ENCODE measurements at regions not wholly inside any gene's neighbourhood (a gene's known extent, or its start where the extent isn't known, plus 50 kb on each side); places are given as distances from the start of the nearest gene placed in this dataset.

DNA sequence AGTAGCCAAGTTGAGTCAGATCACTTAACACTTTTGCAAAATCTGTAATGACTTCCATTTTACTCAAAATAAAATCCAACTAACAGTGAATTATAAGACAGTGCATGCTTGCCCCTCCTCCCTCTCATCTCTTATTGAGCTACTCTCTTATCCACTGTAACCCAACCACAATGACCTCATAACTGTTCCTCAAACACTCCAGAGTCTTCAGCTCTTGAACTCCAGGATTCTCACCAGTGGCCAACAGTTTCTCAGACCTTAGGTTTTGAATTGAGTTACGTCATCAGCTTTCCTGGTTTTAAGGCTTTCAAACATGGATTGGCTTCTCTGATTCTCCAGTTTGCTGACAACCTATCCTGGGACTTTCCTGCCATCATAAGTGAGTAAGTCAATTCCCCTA, 938.3 kb downstream of the RAB28 start:
- Histone ChIP-seq H3K9ac (ENCODE audit: low read length) (no peak overlapping the region), H3K4me3 (ENCODE audit: low read length) (no peak overlapping the region), H3K4me1 (ENCODE audit: control insufficient read depth, low read depth, low read length) (no peaks in the 10 kb centered on the region), H3K9me3 (ENCODE audit: control insufficient read depth, low read depth, low read length) (no peaks in the 10 kb centered on the region), H3K36me3 (ENCODE audit: control insufficient read depth, low read depth, low read length) (no peaks in the 10 kb centered on the region), H3K27ac (ENCODE audit: low read length) (no peak overlapping the region), H3K27me3 (ENCODE audit: control insufficient read depth, insufficient read depth, low read length) (no peaks in the 10 kb centered on the region)

DNA sequence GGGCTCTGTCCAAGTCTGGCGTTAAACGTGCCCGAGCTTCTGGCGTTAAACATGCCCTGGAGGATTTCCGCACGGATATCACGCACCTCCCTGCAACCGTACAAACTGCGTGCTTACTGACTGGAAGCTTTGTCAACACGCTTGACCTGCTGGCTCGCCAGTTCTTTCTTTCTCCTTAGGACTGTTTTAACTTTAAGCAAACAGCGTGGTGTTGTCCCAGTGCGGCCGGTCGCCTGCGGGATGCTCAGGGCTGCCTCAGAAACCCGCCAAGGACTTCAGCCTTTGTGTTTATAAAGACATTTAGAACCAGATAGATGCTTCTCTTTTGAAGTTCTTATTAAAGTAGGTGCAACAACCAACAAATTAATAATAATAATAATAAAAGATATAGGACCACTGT, 946.0 kb downstream of the RAB28 start:
- Histone ChIP-seq H3K4me1 (ENCODE audit: control insufficient read depth, low read depth, low read length) (no peaks in the 10 kb centered on the region), H3K36me3 (ENCODE audit: control insufficient read depth, low read depth, low read length) (no peaks in the 10 kb centered on the region), H3K4me3 (ENCODE audit: low read length) (no peak overlapping the region), H3K27me3 (ENCODE audit: control insufficient read depth, insufficient read depth, low read length) (no peaks in the 10 kb centered on the region), H3K9me3 (ENCODE audit: control insufficient read depth, low read depth, low read length) (no peaks in the 10 kb centered on the region), H3K9ac (ENCODE audit: low read length) (no peak overlapping the region), H3K27ac (ENCODE audit: low read length) (no peak overlapping the region)

- no peaks in the 10 kb centered on the region for H3K9me3 ChIP-seq (ENCODE audit: control insufficient read depth, low read depth, low read length)
- no peaks in the 10 kb centered on the region for H3K4me1 ChIP-seq (ENCODE audit: control insufficient read depth, low read depth, low read length)
- H3K9ac ChIP-seq (ENCODE audit: low read length), result no peak overlapping the region
- no peak overlapping the region for H3K27ac ChIP-seq (ENCODE audit: low read length)
- no peak overlapping the region for H3K4me3 ChIP-seq (ENCODE audit: low read length)
- no peaks in the 10 kb centered on the region for H3K36me3 ChIP-seq (ENCODE audit: control insufficient read depth, low read depth, low read length)
- no peaks in the 10 kb centered on the region for H3K27me3 ChIP-seq (ENCODE audit: control insufficient read depth, insufficient read depth, low read length)
These were observed 949.5 kb downstream of the RAB28 start for GRCh38 chr4:12534684-12535083.

DNA sequence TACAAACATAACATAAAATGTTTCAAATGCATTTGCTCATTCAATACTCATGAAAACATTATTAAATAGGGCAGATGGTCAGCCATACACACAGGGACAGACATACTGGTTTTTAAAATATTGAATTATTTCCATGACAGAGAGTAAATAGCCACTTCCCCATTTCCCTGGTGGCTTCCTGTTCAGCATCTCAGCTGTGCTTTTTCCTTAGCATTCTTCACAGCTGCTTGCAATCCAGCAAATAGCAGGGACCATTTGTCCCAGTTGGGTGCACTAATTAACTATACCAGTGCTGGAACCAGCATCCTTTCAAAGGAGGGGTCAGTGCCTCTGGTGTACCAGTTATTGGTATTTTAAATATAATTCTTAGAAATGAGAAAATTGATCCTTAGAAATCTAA, 964.7 kb downstream of the RAB28 start:
- Histone ChIP-seq H3K27me3 (ENCODE audit: control insufficient read depth, insufficient read depth, low read length) (no peaks in the 10 kb centered on the region), H3K4me1 (ENCODE audit: control insufficient read depth, low read depth, low read length) (no peaks in the 10 kb centered on the region), H3K36me3 (ENCODE audit: control insufficient read depth, low read depth, low read length) (no peaks in the 10 kb centered on the region), H3K27ac (ENCODE audit: low read length) (no peak overlapping the region), H3K9ac (ENCODE audit: low read length) (no peak overlapping the region), H3K9me3 (ENCODE audit: control insufficient read depth, low read depth, low read length) (no peaks in the 10 kb centered on the region), H3K4me3 (ENCODE audit: low read length) (no peak overlapping the region)

- no peaks in the 10 kb centered on the region for H3K36me3 ChIP-seq (ENCODE audit: control insufficient read depth, low read depth, low read length)
- H3K4me3 ChIP-seq (ENCODE audit: low read length), result no peak overlapping the region
- no peaks in the 10 kb centered on the region for H3K9me3 ChIP-seq (ENCODE audit: control insufficient read depth, low read depth, low read length)
- H3K27ac ChIP-seq (ENCODE audit: low read length), result no peak overlapping the region
- no peak overlapping the region for H3K9ac ChIP-seq (ENCODE audit: low read length)
- H3K27me3 ChIP-seq (ENCODE audit: control insufficient read depth, insufficient read depth, low read length), result no peaks in the 10 kb centered on the region
- H3K4me1 ChIP-seq (ENCODE audit: control insufficient read depth, low read depth, low read length), result no peaks in the 10 kb centered on the region
These were observed 976.2 kb downstream of the RAB28 start for GRCh38 chr4:12507868-12508481.

DNA sequence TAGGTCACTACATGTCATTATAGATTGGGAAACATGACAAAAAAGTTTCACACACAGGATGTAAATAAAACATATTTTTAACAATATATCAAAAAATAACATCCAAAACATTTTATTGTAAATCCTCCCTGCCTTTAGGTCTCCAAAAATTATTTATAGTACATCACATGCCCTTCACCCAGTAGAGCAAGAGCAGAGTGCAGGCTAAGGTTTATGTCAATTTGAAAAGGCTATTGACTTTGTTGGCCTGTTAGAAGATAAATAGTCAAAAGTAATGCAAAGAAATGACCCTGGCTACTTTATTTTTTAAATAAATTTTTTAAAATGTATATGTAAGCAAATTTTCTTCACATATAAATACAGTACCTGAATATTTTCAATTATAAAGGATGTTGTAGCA, 983.7 kb downstream of the RAB28 start:
- H3K27me3 ChIP-seq (ENCODE audit: control insufficient read depth, insufficient read depth, low read length), result no peaks in the 10 kb centered on the region
- no peak overlapping the region for H3K27ac ChIP-seq (ENCODE audit: low read length)
- no peak overlapping the region for H3K9ac ChIP-seq (ENCODE audit: low read length)
- no peaks in the 10 kb centered on the region for H3K36me3 ChIP-seq (ENCODE audit: control insufficient read depth, low read depth, low read length)
- no peak overlapping the region for H3K4me3 ChIP-seq (ENCODE audit: low read length)
- H3K4me1 ChIP-seq (ENCODE audit: control insufficient read depth, low read depth, low read length), result no peaks in the 10 kb centered on the region
- no peaks in the 10 kb centered on the region for H3K9me3 ChIP-seq (ENCODE audit: control insufficient read depth, low read depth, low read length)

DNA sequence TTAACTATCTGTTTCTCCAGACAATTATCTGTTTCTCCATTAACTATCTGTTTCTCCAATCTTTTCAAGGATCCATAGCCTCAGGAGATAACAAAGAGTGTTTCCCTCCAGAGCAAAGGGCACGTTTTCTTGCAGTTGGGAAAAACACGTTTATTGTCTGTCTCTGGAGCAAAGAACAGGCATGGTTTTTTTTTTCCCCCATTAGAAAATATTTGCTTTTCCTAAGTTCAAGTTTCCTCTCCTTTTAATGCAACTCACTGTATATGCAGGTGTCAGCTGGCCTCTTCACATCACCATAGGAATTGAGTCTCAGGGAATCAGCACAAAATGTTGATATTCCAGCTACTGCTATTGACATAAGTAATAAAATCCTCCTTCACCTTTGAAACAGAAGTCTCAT, 984.4 kb downstream of the RAB28 start:
- Histone ChIP-seq H3K9me3 (ENCODE audit: control insufficient read depth, low read depth, low read length) (no peaks in the 10 kb centered on the region), H3K4me1 (ENCODE audit: control insufficient read depth, low read depth, low read length) (no peaks in the 10 kb centered on the region), H3K27ac (ENCODE audit: low read length) (no peak overlapping the region), H3K27me3 (ENCODE audit: control insufficient read depth, insufficient read depth, low read length) (no peaks in the 10 kb centered on the region), H3K4me3 (ENCODE audit: low read length) (no peak overlapping the region), H3K36me3 (ENCODE audit: control insufficient read depth, low read depth, low read length) (no peaks in the 10 kb centered on the region), H3K9ac (ENCODE audit: low read length) (no peak overlapping the region)

DNA sequence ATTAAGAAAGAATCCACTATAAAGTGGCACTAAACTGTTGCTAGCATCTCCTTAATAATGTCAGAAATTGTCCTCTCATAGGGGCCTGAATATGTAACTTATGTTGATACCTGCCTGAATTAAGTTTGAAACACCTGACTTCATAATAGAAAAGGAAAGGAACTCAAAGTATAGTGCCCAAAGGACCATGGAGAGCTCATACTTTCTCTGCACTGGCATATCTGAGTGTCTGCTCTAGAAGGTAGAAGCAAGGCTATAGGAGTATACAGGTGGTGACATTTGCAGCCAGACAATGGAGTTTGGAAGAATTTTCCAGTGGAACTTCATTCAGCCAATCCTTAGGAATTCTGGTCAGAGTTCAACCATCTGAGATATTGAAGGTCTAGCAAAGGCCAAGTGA, 988.9 kb downstream of the RAB28 start:
- no peaks in the 10 kb centered on the region for H3K9me3 ChIP-seq (ENCODE audit: control insufficient read depth, low read depth, low read length)
- H3K9ac ChIP-seq (ENCODE audit: low read length), result no peak overlapping the region
- H3K4me1 ChIP-seq (ENCODE audit: control insufficient read depth, low read depth, low read length), result no peaks in the 10 kb centered on the region
- no peaks in the 10 kb centered on the region for H3K36me3 ChIP-seq (ENCODE audit: control insufficient read depth, low read depth, low read length)
- H3K27ac ChIP-seq (ENCODE audit: low read length), result no peak overlapping the region
- H3K27me3 ChIP-seq (ENCODE audit: control insufficient read depth, insufficient read depth, low read length), result no peaks in the 10 kb centered on the region
- H3K4me3 ChIP-seq (ENCODE audit: low read length), result no peak overlapping the region

DNA sequence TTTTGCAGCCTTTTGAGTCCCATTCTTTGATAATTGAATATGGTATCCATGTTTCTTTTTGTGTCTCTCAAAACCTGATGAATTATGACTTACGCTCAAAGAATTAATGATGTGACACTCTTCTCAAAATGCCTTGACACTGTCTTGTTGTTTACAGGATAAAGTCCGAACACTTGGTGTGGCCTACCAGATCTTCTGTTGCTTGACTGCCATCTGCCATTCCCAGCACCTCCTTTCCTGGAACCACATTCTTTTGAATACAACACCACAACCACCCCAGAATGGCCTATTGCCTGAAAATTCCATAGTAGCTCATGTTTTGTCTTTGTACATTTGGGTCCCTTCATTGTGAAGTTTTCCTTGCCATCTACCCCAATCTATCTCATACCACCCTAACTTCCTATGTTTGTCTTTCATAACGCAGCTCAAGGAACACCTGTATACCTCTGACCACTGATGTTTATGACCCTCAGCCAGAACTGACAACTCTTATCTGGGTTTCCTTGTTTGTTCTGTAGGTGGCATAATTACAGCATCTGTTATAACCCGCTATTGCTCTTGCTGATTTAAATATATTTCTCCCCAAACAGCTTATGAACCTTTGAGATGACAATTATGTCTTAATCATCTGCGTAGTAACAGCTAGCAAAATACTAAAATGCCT, 991.3 kb downstream of the RAB28 start:
- Histone ChIP-seq H3K27ac (ENCODE audit: low read length) (no peak overlapping the region), H3K36me3 (ENCODE audit: control insufficient read depth, low read depth, low read length) (no peaks in the 10 kb centered on the region), H3K9ac (ENCODE audit: low read length) (no peak overlapping the region), H3K27me3 (ENCODE audit: control insufficient read depth, insufficient read depth, low read length) (no peaks in the 10 kb centered on the region), H3K9me3 (ENCODE audit: control insufficient read depth, low read depth, low read length) (no peaks in the 10 kb centered on the region), H3K4me3 (ENCODE audit: low read length) (no peak overlapping the region), H3K4me1 (ENCODE audit: control insufficient read depth, low read depth, low read length) (no peaks in the 10 kb centered on the region)

DNA sequence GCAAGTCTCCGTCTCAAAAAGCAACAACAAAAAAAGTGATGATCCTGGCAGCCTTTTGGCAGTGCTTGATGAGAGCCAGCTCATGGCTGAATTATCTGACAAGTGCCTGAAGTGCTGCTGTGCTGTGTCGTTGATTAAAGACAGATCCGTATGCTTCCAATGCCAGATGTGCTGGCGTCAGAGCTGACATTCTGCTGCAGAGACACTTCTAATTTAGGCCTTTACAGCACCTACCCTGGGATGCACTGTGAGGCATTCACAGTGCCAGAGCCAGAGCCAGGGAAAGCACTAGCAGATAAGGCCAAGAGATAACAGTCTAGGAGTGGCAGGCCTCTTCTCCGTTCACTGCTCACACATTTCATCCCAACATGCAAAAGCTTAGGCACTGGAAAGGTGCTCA, 995.5 kb downstream of the RAB28 start:
- Histone ChIP-seq H3K36me3 (ENCODE audit: control insufficient read depth, low read depth, low read length) (no peaks in the 10 kb centered on the region), H3K4me3 (ENCODE audit: low read length) (no peak overlapping the region), H3K27me3 (ENCODE audit: control insufficient read depth, insufficient read depth, low read length) (no peaks in the 10 kb centered on the region), H3K9me3 (ENCODE audit: control insufficient read depth, low read depth, low read length) (no peaks in the 10 kb centered on the region), H3K4me1 (ENCODE audit: control insufficient read depth, low read depth, low read length) (no peaks in the 10 kb centered on the region), H3K9ac (ENCODE audit: low read length) (no peak overlapping the region), H3K27ac (ENCODE audit: low read length) (no peak overlapping the region)

DNA sequence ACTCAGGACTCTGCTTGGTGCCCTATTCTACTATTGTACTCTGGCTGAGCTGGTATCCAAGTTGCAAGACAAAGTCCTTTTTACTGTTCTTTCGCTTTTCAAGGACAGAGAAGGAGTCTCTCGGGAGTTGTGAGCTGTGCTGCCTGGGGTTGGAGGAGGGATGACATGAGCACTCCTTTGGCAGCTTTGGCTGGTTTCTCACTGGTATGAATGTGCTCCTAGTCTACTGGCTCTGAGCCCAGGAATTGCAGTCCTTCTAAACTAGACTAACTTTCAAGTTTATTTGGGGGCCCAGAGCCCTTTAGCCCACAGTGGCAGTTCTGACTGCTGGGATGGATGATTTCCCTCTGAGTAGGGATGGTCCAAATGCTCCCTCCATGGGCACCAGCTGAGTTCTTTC, 997.1 kb downstream of the RAB28 start:
- Histone ChIP-seq H3K9me3 (ENCODE audit: control insufficient read depth, low read depth, low read length) (no peaks in the 10 kb centered on the region), H3K36me3 (ENCODE audit: control insufficient read depth, low read depth, low read length) (no peaks in the 10 kb centered on the region), H3K27ac (ENCODE audit: low read length) (no peak overlapping the region), H3K27me3 (ENCODE audit: control insufficient read depth, insufficient read depth, low read length) (no peaks in the 10 kb centered on the region), H3K4me3 (ENCODE audit: low read length) (no peak overlapping the region), H3K9ac (ENCODE audit: low read length) (no peak overlapping the region), H3K4me1 (ENCODE audit: control insufficient read depth, low read depth, low read length) (no peaks in the 10 kb centered on the region)

DNA sequence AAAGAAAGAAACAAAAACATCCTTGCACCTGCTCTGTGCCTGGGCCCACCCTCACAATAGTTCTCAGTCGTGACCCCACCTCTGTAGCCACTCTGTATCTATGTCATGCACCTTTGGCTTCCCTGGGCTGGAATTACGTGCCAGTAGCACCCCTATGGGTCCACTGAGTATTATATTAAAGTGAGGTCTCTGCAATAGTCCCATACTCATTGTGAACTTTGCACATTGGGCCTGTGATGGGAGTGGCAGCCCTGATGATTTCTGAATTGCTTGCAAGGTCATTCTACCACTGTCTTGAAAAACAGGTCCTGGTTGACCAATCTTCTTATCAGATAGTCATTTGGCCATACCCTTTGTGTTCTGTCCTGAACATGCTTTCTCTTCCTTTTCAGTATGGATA, 1012.1 kb downstream of the RAB28 start:
- Histone ChIP-seq H3K27me3 (ENCODE audit: control insufficient read depth, insufficient read depth, low read length) (no peaks in the 10 kb centered on the region), H3K27ac (ENCODE audit: low read length) (no peak overlapping the region), H3K4me1 (ENCODE audit: control insufficient read depth, low read depth, low read length) (peaks cover 3% of the 10 kb centered on the region), H3K9ac (ENCODE audit: low read length) (no peak overlapping the region), H3K36me3 (ENCODE audit: control insufficient read depth, low read depth, low read length) (no peaks in the 10 kb centered on the region), H3K4me3 (ENCODE audit: low read length) (no peak overlapping the region), H3K9me3 (ENCODE audit: control insufficient read depth, low read depth, low read length) (no peaks in the 10 kb centered on the region)

All from iPS-18a (cell line).